Astrocyte of the spinal cord (primary cell): ENCODE measurements at regions not wholly inside any gene's neighbourhood (a gene's known extent, or its start where the extent isn't known, plus 50 kb on each side); places are given as distances from the start of the nearest gene placed in this dataset.

Experiments used
- DNase-seq: peaks from one replicate; pipeline ENCODE4 v3.0.0; 2011; ENCODE audit warnings: low read depth, low spot score
- H3K4me3 ChIP-seq: 2 replicates; pipeline ENCODE4 v1.5.1; 2011; ENCODE audit warnings: low read depth, mild to moderate bottlenecking, low read length, moderate library complexity
- in situ Hi-C: cut with HindIII; loops from 2 replicates; pipeline ENCODE4 v1.10.0; 2017; ENCODE audit warnings: low sequenced_read_pairs
- TF ChIP-seq, protein P1 (sequence below): IDR thresholded peaks from 2 replicates; pipeline ENCODE4 v1.5.1; 2012; ENCODE audit warnings: low read depth, mild to moderate bottlenecking, low read length, inconsistent platforms

DNA sequence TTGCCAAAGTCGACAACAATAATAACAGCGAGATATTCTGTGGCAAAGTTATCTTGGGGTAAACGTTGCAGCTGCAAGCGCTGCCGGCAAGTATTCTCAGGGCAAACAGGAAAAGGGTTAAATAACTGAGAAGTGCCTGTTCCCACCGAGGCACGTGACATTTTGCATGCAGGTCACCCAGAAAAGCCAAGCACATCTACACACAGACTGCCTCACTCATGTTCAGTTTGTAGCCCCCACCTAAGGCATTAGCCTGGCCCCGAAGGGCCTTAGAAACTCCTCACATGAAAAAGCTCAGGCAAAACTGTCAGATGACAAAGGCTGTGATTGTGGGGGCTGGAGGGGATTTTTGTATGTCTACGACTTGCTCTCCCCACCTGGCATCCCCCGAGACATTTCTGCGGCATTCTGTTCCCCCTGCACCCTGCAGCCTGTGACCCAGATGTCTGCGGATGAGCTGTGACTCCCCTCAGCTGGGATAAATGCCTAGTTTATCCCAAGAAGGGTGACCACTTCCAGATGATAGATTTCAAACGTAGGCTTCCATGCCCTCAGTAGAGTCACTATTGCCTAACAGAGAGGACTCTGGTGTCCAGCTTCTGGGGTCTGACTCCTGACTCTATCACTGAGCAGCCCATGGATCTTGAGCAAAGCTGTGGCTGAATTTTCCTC lies 215.2 kb upstream of the SIX2 start:
- in situ Hi-C loops, result no loop called here
- TF ChIP-seq, protein P1, sequence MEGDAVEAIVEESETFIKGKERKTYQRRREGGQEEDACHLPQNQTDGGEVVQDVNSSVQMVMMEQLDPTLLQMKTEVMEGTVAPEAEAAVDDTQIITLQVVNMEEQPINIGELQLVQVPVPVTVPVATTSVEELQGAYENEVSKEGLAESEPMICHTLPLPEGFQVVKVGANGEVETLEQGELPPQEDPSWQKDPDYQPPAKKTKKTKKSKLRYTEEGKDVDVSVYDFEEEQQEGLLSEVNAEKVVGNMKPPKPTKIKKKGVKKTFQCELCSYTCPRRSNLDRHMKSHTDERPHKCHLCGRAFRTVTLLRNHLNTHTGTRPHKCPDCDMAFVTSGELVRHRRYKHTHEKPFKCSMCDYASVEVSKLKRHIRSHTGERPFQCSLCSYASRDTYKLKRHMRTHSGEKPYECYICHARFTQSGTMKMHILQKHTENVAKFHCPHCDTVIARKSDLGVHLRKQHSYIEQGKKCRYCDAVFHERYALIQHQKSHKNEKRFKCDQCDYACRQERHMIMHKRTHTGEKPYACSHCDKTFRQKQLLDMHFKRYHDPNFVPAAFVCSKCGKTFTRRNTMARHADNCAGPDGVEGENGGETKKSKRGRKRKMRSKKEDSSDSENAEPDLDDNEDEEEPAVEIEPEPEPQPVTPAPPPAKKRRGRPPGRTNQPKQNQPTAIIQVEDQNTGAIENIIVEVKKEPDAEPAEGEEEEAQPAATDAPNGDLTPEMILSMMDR, result no peak
- no peak for DNase-seq

DNA sequence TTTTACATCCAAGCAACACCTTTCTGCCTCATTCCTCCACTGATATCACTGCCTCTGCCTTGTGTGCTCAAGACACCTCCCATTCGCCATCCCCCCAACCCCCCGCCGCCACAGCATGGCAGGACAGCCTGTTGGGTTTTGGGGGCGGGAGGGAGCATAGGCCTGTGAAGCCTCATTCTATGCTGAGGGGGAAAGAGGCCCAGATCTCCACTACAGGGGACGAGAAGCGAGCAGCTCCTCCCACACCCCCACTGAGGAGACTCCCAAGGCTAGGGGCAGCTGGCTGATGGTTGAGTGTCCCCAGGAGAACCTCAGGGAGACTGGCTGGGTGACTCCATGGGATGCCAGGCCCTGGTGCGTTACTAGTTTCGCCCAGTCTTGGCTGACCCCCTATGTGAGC lies 214.3 kb upstream of the SIX2 start:
- TF ChIP-seq, protein P1, result no peak
- in situ Hi-C loops, result no loop called here
- DNase-seq, result no peak
- no peak overlapping the region for H3K4me3 ChIP-seq

More for the DNA sequence above, 215.2 kb upstream of the SIX2 start:
- no peak overlapping the region for H3K4me3 ChIP-seq

- in situ Hi-C loops, result no loop called here
- H3K4me3 ChIP-seq, result no peak overlapping the region
- TF ChIP-seq, protein P1, result no peak
- DNase-seq, result no peak
Observed at GRCh38 chr2:45220227-45220626, 211.0 kb upstream of the SIX2 start.

DNA sequence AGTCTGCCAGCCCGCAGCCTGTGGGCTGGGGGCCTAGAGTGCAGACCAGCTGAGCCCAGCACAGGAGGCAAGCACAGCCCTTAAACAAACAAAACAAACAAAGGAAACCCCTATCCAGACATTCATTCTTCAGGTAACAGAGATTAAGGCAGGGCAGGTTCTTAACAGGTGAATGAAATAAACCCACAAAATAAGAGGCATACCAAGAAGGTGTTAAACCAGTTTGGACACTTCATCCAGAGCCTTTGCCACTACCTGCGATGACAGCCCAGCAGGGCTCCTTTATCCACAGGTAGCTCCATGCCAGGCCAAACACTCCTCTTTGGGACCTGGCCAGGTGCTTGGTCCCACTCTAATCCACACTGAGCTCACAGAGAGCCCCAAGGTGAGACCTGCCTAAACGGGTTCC lies 209.7 kb upstream of the SIX2 start:
- TF ChIP-seq, protein P1, result no peak
- DNase-seq, result no peak
- in situ Hi-C loops, result no loop called here

DNA sequence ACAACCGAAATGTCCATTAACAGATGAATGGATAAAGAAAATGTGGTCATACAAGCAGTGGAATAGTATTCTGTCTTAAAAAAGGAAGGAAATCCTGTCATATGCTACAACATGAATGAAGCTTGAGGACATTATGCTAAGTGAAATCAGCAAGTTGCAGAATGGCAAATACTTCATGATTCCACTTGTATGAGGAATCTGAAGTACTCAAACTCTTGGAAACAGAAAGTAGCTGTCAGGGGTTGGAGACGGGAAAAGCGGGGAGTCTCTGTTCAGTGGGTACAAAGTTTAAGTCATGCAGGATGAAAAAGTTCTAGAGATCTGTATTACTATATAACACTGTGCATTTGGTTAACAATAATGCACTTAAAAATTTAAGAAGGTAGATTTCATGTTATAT lies 209.0 kb upstream of the SIX2 start:
- in situ Hi-C loops, result no loop called here
- DNase-seq, result no peak
- TF ChIP-seq, protein P1, result no peak
- H3K4me3 ChIP-seq, result no peak overlapping the region

More for the DNA sequence above, 209.7 kb upstream of the SIX2 start:
- H3K4me3 ChIP-seq, result no peak overlapping the region

GRCh38 chr2:45216118-45216517 lies 206.9 kb upstream of the SIX2 start:
- in situ Hi-C loops, result no loop called here
- no peak overlapping the region for H3K4me3 ChIP-seq
- TF ChIP-seq, protein P1, result no peak
- no peak for DNase-seq
